ENCODE measurements at regions not wholly inside any gene's neighbourhood (a gene's known extent, or its start where the extent isn't known, plus 50 kb on each side); places are given as distances from the start of the nearest gene placed in this dataset.
A peak's percentile ranks its signal among the peaks of the same experiment; 100 is the strongest.

DNA sequence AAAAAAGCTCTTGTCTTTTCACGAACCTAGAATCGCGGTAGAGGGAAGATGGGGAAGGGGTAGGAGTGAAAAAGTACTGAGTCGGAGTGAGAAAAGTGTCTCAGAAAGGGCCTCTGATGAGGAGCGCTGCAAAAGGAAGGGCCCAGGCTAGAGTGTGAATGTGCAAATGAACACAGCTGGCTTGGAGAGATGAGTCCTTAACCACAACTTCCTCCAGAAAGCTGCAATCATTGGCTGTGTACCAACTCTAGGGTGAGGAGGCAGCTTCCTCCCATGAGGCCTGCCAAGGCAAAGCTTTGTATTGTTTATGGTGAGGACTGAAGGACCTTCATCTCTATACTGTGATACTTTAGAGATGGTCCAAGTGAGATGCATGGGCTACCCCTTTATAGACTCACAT, 566.9 kb upstream of the ANO5 start:
- no peak overlapping the region for H3K27ac Mint-ChIP-seq (ENCODE audit: unreplicated experiment)
- H3K4me1 Mint-ChIP-seq = peaks cover 7% of the 10 kb centered on the region
- TF ChIP-seq CTCF (conservative IDR thresholded peaks at IDR 0.05) = no peak
- H3K36me3 Mint-ChIP-seq (ENCODE audit: low read depth) = no peaks in the 10 kb centered on the region
- H3K9me3 Mint-ChIP-seq = peaks cover 3% of the 10 kb centered on the region
- peaks cover 3% of the 10 kb centered on the region for H3K27me3 Mint-ChIP-seq (ENCODE audit: low read depth)
- H3K4me3 Mint-ChIP-seq = no peak overlapping the region
- no peak for DNase-seq (ENCODE audit: low read depth, low spot score)

- Mint-ChIP-seq H3K4me3 (no peak overlapping the region), H3K4me1 (peaks cover 7% of the 10 kb centered on the region), H3K27me3 (ENCODE audit: low read depth) (no peaks in the 10 kb centered on the region), H3K27ac (ENCODE audit: unreplicated experiment) (peak overlapping the region; percentile 10), H3K9me3 (peaks cover 3% of the 10 kb centered on the region), H3K36me3 (ENCODE audit: low read depth) (no peaks in the 10 kb centered on the region)
- DNase-seq (ENCODE audit: low read depth, low spot score) = no peak
- no peak for TF ChIP-seq CTCF (conservative IDR thresholded peaks at IDR 0.05)
These were observed 564.2 kb upstream of the ANO5 start for GRCh38 chr11:21628641-21629040.

GRCh38 chr11:21630934-21631478, 561.9 kb upstream of the ANO5 start:
- TF ChIP-seq CTCF (conservative IDR thresholded peaks at IDR 0.05) = no peak
- no peak overlapping the region for H3K27ac Mint-ChIP-seq (ENCODE audit: unreplicated experiment)
- H3K4me1 Mint-ChIP-seq = peaks cover 7% of the 10 kb centered on the region
- no peaks in the 10 kb centered on the region for H3K36me3 Mint-ChIP-seq (ENCODE audit: low read depth)
- H3K9me3 Mint-ChIP-seq = peaks cover 3% of the 10 kb centered on the region
- no peak overlapping the region for H3K4me3 Mint-ChIP-seq
- no peaks in the 10 kb centered on the region for H3K27me3 Mint-ChIP-seq (ENCODE audit: low read depth)
- no peak for DNase-seq (ENCODE audit: low read depth, low spot score)

- Mint-ChIP-seq H3K4me1 (peaks cover 7% of the 10 kb centered on the region), H3K27me3 (ENCODE audit: low read depth) (no peaks in the 10 kb centered on the region), H3K9me3 (no peaks in the 10 kb centered on the region), H3K36me3 (ENCODE audit: low read depth) (no peaks in the 10 kb centered on the region), H3K27ac (ENCODE audit: unreplicated experiment) (no peak overlapping the region), H3K4me3 (no peak overlapping the region)
- no peak for TF ChIP-seq CTCF (conservative IDR thresholded peaks at IDR 0.05)
- no peak for DNase-seq (ENCODE audit: low read depth, low spot score)
These were observed 560.9 kb upstream of the ANO5 start for GRCh38 chr11:21631991-21632390.

DNA sequence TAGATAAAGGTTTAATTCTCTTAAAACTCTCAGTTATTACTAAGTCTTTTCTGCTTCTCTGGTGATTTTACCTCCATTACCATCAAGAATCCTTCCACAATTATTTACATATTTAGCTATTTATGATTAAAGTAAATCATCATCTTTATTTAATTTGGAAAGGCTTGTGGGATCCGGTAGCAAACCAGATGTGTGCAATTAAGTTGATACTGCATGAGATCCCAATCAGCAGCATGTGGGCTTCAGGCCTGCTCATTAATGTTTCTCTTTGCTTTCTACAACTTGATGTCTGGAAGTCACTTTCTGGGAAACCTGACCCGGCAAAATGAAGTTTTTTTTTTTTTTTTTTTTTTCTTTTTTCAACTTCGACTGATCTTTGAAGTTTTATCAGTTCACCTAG, 558.4 kb upstream of the ANO5 start:
- no peaks in the 10 kb centered on the region for H3K4me1 Mint-ChIP-seq
- DNase-seq (ENCODE audit: low read depth, low spot score) = no peak
- no peak overlapping the region for H3K27ac Mint-ChIP-seq (ENCODE audit: unreplicated experiment)
- H3K9me3 Mint-ChIP-seq = no peaks in the 10 kb centered on the region
- H3K27me3 Mint-ChIP-seq (ENCODE audit: low read depth) = no peaks in the 10 kb centered on the region
- no peak for TF ChIP-seq CTCF (conservative IDR thresholded peaks at IDR 0.05)
- no peaks in the 10 kb centered on the region for H3K36me3 Mint-ChIP-seq (ENCODE audit: low read depth)
- no peak overlapping the region for H3K4me3 Mint-ChIP-seq

DNA sequence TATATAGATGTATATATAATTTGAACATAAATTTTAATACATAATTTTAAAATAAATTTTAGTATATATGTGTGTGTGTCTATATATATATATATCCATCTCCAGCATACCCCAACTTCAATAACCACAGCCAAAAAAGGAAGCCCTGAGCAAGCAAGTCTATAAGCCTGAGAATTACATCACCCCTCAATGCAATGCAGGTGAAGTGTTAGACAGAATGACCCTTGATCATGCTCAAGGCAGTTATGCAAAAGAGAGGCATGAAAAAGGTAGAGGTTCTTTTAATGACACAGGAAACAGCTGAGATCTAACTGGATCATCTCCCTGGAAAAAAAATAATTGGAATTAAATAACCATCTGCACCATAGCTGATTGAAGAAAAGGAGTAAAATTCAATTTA, 557.9 kb upstream of the ANO5 start:
- Mint-ChIP-seq H3K27me3 (ENCODE audit: low read depth) (no peaks in the 10 kb centered on the region), H3K27ac (ENCODE audit: unreplicated experiment) (no peak overlapping the region), H3K9me3 (no peaks in the 10 kb centered on the region), H3K4me1 (no peaks in the 10 kb centered on the region), H3K36me3 (ENCODE audit: low read depth) (no peaks in the 10 kb centered on the region), H3K4me3 (no peak overlapping the region)
- no peak for TF ChIP-seq CTCF (conservative IDR thresholded peaks at IDR 0.05)
- no peak for DNase-seq (ENCODE audit: low read depth, low spot score)
